Body of pancreas (tissue), 4 donors: ENCODE measurements at regions not wholly inside any gene's neighbourhood (a gene's known extent, or its start where the extent isn't known, plus 50 kb on each side); places are given as distances from the start of the nearest gene placed in this dataset.
A peak's percentile ranks its signal among the peaks of the same experiment; 100 is the strongest.

Experiments used
- POLR2A ChIP-seq, 3 donors: fragments of 450-650 bp; IDR thresholded peaks; one replicate each; pipeline ENCODE4 v1.6.1; 2016; ENCODE audit warnings: antibody characterized with exemption in 3 of 3, mild to moderate bottlenecking in 2 of 3
- TF ChIP-seq, protein P1 (sequence below), 7 experiments: fragments of 450-650 bp in 4 of 7; fragments of 200-600 bp in 3 of 7; sonication (generic) in 3 of 7; IDR thresholded peaks; one replicate each; pipeline ENCODE4 v1.5.1; 2016 to 2019; ENCODE audit warnings: antibody characterized with exemption in 7 of 7

GRCh38 chr14:30443368-30444007, 115.5 kb upstream of the G2E3 start:
- TF ChIP-seq, protein P1, sequence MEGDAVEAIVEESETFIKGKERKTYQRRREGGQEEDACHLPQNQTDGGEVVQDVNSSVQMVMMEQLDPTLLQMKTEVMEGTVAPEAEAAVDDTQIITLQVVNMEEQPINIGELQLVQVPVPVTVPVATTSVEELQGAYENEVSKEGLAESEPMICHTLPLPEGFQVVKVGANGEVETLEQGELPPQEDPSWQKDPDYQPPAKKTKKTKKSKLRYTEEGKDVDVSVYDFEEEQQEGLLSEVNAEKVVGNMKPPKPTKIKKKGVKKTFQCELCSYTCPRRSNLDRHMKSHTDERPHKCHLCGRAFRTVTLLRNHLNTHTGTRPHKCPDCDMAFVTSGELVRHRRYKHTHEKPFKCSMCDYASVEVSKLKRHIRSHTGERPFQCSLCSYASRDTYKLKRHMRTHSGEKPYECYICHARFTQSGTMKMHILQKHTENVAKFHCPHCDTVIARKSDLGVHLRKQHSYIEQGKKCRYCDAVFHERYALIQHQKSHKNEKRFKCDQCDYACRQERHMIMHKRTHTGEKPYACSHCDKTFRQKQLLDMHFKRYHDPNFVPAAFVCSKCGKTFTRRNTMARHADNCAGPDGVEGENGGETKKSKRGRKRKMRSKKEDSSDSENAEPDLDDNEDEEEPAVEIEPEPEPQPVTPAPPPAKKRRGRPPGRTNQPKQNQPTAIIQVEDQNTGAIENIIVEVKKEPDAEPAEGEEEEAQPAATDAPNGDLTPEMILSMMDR (IDR thresholded peaks at IDR 0.05): peak; percentile 12 to 80 (median 68)
- no peak for TF ChIP-seq POLR2A (IDR thresholded peaks at IDR 0.05)
